ENCODE measurements at regions not wholly inside any gene's neighbourhood (a gene's known extent, or its start where the extent isn't known, plus 50 kb on each side); places are given as distances from the start of the nearest gene placed in this dataset.
"Not testable (repeated sequence)": the region's sequence is repeated elsewhere in the genome, so short reads cannot be mapped to it uniquely, and the experiment has no call there.

DNA sequence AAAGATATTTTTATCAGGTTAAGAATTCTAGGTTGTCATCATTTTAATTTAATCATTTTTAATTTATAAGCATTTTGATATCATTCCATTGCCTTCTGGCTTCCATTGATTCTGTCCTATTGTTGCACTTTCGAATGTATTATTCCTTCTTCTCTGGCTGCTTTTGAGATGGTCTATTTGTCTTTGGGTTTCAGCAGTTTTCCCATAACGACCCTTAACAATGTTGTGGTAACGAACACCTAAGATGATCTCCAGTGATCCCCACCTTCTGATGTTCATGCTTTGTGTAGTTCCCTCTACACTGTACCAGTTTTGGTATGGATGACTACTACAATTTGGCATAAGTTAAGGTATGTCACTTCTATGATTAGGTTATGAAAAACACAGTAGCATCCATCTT is 59.9 kb downstream of the MINAR1 start:
- no peak for DNase-seq

DNA sequence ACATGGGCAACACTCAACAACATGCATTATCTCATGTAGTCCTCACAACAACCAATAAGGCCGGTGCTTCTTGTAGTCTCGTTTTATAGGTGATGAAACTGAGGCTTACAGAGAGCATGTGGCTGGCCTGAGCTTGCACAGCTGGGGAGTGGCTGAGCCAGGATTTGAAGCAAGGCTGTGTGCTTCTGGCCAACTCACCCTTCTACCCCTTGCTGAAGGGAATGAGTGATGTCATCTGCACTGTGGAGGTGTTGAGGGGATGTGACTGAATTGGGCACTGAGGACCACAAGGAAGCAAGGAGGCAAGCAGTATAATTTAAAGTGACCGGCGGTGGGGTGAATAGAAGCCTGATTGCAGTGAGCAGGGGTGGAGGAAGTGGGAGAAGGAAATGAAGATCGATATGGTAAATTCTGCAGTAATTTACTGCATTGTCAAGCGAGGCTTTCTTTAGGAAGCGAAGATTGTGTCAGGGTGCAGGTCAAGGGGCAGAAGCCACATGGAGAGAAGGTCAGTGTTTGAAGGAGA is 62.3 kb downstream of the MINAR1 start:
- no peak for DNase-seq

DNA sequence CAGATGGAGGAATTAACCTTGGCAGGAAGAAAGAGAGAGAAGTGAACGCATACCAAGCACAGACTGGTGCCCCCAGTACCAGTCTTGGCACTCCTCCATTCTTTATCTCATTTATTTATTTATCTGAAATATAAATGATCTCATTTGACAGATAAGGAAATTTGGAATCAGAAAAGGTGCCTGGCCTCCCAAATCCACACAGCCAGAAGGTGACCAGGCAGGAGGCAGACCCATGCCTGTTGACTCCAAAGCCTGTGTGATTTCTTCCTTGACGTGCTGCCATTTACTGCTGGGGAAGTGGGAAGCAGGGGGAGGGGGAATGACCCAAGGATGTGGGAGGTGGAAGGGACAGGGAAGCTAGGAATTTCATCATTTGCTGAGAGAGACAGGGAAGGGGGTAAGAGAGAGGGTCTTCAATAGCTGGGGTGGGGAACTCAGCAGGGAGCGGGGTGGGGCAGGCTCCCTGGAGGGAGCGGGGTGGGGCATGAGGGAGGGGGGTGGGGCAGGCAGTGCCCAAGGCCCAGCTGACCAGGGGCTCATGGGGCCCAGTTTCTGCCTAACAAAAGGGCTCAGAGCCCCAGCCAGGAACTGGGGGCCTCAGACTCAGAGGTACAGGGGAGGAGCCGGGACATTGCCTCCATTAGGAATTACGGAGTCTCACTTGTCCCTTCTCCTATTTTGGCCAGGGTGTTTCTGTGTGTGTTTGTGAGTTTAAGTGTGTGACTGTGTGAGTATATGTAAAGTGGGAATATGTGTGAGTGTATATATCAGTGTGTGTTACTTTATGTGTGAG is 63.0 kb downstream of the MINAR1 start:
- no peak for DNase-seq

DNA sequence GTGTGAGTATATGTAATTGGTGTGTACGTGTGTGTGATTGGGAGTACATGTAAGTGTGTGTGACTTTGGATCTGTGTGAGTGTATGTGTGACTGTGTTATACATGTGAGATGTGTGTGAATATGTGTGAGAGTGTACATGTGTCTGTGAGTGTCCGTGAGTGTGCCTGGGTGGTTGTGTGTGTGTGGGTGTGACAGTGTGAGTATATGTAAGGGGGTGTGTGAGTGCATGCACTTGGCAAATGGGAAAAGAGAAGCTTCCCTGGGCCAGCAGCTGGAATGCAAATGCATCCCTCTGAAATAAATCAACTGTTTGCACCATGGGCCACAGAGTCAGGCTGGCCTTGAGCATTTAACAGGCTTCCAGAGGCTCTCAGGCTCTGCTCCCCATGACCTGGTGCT is 63.6 kb downstream of the MINAR1 start:
- no peak for DNase-seq

DNA sequence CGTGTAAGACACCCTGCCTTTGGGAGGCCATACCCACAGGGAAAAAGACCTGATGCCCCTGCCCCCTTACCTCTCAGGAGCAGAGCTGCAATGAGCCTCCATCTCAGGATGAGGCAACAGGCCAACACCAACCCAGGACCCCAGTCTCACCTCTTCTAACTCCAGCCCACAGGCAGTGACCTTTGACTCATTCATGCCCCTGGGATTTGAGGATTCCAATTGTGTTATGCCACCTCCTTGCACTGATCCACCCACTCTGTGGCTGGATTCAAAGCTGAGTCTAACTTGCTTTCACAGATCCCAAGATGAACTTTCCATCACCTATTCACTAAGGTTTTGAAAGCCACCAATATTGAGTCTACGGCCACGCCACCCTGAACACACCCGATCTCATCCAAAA is 64.7 kb downstream of the MINAR1 start:
- DNase-seq: no peak

DNA sequence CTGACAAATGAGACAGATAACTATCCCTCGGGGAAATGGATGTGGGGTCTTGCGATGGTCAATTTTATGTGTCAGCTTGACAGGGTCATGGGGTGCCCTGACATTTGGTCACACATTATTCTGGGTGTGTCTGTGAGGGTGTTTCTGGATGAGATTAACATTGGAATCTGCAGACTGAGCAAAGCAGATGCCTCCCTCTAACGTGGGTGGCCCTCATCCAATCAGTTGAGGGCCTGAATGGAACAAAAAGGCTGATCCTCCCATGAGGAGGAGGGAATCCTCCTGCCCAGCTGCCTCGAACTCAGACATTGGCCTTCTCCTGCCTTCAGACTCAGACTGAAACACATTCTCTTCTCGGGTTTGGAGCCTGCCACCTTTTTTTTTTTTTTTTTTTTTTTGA is 69.0 kb downstream of the MINAR1 start:
- no peak for DNase-seq

DNA sequence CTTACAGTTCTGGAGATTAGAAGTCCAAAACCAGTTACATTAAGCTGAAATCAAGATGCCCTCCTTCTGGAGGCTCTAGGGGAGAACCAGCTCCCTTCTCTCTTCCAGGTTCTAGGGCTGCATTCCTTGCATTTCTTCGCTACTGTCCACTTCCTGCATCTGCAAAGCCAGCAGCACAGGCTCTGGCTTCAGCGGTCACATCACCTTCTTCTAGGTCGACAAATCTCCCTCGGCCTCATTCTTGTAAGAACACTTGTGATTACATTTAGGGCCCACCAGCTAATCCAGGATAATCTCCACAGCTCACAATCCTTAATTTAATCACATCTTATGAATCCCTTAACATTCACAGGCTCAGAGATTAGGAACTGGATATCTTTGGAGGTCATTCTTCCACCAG is 73.8 kb downstream of the MINAR1 start:
- no peak for DNase-seq

DNA sequence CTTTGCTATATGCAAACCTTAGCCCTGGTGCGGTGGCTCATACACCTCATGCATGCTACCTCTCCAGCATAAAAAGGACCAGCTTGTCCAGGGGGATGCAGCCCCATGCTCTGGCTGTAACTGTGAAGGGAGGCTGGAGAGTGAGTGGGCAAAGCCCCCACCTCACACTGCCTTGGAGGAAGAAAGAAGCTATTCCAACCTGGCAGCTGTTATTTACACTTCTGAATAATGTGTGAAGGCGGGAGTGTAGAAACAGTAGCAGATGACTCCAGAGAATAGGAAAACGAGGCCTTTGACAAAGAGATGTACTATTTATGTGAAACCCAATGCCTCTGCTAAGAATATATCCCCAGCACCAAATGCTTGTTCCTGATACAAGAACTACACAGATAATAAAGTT is 80.7 kb downstream of the MINAR1 start:
- not testable (repeated sequence) for DNase-seq

DNA sequence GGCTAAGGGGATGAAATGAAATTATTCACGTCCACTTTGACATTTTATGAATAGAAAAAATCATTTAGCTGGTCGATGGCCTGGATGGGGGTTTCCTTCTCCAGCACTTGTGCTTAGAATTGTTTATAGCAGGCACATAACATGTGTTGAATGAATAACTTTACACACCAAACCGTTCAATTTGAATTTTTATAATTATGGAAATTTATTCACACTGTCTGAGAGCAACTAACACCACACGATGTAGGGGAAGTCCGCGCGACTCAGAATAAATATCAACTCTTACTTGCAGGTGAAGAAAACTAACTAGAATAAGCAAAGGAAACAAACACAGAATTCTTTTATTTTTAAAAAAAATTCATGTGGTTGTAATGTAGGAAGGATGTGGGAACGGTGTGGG is 81.3 kb downstream of the MINAR1 start:
- no peak for DNase-seq

DNA sequence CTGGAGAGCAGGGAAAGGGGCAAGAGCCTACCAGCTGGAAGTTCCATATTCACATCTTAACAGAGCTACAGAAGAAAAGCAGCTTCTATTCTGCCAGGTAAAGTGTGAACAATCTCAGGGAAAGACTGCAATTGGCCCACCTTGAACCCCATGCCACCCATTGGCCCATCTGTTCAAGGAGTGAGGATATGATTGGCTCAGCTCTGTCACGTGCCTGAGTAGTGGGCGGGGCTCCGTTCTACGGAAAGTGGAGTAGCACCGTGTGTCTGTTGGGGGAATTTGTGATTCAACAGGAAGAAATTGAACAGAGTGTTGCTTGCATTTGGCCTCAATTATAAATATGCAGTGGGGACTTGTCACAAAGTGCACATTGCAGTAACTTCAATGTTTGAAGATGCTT is 81.8 kb downstream of the MINAR1 start:
- DNase-seq: no peak

DNA sequence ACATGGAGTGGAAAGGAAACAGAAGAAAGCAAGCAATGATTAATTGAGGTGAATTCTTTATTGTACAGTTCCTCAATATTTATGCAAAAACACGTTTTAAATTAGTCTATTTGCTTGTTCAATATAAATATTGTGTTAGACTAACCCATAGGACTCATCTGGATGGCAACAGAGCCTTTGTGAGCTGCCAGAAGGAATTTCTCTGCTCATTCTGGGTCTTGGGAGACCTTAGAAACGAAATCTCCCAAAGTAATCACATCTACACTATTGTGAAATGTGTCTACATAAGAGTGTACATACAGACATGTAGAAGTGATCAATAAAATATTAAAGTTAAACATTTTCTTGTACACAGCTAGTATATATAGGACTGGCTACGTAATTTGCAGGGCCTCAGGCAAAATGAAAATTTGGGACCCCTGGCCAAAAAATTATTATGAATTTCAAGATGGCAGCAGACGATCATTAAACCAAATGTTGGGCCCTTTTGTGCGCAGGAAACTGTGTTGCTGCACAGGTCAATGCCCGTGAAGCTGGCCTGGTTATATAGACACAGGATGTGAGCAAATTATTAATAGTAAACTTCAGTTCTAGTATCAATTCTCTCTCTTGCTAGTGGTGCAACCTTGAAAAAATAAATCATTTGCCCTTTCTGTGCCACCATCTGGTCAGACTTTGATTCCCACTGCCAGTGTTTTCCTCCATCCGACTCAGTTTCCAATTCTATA is 83.3 kb downstream of the MINAR1 start:
- no peak for DNase-seq

DNA sequence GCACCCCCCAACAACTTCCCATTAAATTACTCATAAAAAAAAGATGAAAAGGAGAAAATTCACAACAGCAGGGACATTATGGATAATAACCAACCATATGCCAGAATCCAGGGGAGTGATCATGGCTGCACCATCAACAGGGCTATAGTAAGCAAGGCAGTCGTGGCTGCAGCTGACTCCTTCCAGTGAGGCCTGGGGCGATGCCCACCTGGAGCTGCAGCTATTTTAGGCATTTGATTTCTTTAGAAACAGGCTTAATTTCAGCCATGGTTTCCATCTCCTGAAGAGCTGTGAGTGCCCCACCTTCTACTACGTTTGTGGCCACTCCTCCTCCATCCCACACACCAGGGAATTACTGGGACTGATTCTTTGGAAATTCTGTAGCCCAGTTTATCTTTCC is 84.0 kb downstream of the MINAR1 start:
- DNase-seq: no peak

DNA sequence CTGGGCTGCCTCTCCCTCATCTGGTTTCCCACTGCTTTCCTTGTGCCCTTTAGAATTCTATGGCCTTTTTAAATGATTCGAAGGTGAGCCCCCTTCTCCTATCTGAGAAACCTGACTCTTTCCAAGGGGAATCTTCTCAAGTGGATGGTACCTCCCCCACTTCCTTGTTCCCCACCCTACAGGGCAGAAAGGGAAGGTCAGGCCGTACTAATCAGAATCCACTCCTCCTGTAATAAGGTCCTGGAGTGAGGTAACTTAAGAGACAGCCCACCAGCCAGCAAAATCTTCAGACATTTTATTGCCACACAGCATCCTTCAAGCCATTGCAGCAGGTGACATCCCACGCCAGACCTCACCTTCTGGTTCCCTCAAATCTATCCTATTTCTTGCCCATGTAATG is 84.5 kb downstream of the MINAR1 start:
- DNase-seq: no peak

DNA sequence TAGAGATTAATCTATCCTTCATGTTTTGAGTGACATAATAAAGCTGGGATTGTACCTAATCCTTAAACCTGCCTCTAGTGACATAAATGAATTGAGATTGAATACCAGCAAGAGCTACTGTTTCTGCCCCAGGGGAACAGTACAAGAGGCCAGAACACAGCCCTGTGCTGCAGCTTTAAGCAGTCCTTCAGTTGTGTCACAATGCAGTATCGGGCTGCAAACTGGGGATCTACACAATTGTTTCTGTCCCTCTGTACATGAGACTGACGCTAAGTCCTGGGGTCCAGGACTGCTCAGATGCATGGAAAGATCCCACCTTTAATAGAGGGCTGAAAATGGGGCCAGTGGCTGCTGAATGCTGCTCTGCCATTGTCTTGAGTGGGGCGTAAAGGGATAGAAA is 87.5 kb downstream of the MINAR1 start:
- no peak for DNase-seq

DNA sequence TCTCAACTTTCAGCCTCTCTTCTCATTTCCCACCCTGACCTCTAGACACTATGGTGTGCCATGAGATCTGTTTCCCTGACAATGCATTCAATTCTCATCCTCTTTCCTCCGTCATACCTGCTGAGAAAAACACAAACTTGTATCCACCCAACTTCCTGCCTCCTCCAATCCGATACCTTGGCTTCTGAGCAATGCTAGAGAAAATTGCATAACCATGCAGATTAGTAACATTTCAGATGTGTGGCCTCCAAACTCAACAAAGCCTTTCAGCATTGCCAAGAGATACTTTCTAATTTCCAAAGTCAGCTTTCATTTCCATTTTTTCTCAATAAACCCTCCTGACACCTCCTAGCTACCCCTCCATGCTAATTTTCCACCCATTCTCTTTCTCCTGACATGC is 88.5 kb downstream of the MINAR1 start:
- no peak for DNase-seq

DNA sequence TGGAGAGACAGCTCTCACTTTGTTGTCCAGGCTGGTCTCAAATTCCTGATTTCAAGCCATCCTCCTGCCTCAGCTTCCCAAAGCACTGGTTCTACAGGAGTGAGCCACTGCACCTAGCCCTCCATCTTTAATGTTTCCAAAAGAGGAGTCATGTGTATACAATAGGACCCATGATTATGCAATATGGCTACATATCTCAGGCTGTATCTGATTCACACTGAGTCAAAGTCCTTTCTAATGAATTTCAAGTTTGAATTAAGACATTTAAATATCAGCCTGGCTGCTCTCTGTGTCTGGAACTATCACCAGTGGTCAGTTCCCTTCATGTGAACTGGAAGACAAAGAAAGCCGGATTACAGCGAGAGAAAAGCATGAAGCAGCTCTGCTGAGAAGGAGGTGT is 90.5 kb downstream of the MINAR1 start:
- no peak for DNase-seq

DNA sequence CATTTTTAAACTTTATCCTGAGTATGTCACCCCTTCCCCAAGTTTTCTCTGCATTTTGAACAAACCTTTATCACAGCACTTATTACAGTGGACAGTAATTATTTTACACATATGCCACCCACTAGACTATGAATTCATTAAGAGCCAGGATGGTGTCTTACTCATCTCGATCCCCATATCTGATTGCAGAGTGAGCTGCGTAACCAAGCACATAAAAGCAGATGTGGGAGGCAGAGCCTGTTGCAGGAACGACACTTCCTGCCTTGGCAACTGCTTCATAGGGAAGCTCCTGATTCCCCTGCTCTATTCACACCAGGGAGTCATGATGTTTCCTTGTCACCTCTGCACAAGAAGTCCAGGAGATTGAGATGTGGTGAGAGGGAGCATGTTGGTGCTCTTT is 91.1 kb downstream of the MINAR1 start:
- no peak for DNase-seq

DNA sequence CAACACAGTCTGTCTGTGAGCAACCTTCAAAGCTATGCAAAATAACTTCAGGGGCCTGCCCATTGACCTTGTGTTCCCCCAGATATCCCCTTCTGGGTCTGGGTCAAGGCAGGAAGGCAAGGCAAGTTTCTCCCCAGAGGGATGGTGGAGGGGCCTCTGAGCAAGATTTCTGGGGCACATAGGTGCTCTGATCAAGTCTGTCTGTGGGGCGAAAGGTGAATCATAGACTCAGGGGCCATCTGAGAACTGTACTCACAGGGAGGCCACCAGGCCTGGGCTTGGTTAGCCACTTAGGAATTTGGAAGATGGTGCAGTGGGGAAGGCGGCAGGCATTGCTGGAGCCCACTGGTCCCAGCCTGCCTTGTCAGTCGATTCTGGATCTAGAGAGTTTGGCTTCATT is 92.4 kb downstream of the MINAR1 start:
- DNase-seq: no peak

DNA sequence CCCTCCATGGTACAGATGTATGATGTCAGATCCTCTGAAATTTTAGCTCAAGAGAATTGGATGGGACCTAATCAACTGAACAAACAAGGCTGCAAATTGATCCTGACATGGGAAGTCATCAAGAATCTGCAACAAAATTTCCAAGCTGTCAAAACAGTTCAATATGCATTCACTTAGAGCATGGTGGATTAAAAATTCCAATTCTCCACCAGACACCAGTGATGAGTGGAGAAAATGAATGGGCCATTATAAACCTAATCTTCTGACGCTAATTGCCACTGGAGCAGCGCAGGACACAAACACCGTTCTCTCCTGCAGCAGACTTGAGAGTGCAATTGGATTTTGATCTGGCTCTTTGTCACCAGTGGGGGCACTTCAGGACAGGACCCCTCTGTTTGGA is 94.2 kb downstream of the MINAR1 start:
- no peak for DNase-seq

DNA sequence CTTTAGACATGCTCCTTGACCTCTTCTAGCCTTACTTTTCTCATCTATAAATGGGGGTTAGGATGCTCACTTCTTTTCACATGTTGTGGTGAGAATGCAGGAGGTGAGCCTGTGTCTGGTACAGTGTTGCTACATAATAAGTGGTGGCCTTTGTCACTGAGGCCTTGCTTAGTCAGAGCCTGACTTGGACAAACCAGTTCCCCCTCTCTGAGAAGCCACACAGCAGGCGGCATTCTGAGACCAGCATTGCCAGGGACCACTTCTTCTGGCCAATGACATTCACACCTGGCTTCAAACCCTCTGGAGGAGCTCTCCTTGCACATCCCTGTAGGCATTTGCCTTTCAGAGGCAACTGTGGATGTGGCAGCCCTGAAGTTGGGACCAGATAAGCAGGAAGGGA is 95.7 kb downstream of the MINAR1 start:
- no peak for DNase-seq

DNA sequence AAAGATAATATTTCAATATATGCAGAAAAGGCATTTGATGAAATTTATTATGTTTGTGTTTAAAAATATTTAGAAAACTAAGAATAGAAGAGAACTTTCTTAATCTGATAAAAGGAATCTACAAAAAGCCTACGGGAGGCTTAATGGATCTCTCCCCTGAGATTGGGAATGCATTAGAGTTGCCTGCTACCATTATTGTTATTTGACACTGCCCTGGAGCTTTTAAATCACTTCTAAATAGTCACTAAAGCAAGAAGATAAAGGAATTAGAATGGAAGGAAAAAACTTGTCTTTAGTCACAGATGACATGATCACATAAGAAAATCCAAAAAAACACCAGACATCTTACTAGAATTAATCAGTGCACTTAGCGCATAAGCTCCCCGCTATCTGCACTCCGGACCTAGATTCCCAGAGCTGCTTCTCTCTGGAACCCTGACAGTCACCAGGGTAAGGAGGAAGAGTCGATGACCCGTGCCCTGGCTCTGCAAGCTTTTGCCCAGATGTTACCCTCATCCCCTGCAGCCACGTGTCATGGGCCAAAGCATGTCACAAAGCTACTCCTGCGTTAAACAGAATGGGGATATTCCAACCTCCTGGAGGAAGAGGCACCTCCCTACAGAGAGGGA is 97.1 kb downstream of the MINAR1 start:
- DNase-seq: no peak

DNA sequence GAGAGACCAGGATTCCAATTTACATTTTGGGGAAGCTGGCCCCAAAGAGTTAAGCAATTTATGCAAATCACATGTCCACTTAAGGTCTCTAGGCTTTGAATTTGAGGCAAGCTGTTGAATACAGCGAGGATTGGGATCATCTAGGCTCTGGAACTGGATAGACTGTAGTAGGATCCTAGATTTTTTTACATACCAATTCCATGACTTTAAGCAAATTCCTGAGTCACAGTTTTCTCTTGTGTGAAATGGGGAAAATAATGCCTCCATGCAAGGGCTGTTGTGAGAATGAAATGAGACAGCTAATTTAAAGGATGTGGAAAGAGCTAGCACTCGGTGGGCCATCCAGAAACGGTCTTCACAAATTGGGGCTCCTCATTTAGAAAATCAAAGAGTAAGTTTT is 103.4 kb downstream of the MINAR1 start:
- no peak for DNase-seq

DNA sequence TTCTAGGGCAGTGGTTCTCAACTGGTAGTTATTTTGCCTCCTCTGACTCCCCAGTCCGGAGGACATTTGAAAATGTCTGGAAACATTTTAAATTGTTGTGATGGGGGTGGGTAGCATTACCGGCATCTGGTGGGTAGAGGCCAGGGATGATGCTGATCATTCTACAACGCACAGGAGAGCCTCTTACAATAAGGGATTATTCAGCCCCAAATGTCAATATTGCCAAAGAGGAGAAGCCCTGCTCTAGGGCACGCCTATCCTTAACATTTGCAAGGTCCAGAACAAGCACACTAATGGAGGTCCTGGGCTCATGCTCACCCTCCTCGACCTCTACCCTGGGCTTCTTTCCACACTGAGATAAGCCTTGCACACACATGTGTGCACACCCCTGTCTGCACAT is 106.4 kb downstream of the MINAR1 start:
- no peak for DNase-seq

DNA sequence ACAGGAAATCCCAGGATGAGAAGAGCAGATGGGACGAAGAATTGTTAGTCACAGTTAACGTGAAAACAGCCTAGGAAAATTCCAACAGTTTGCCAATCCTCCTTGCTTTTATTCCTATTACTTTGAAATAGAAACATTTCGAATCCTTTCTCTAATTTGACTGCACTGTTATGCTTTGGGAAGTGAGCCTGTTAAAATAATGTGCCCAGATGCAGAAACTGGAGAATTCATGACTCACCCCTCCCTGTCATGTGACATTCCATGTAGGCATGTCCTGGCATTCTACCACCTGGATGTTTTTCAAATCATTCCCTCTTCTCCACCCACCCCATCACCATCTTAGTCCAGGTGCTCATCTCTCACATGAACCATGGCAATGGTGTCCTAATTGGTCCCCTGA is 107.3 kb downstream of the MINAR1 start:
- DNase-seq: no peak
